ENCODE measurements at regions not wholly inside any gene's neighbourhood (a gene's known extent, or its start where the extent isn't known, plus 50 kb on each side); places are given as distances from the start of the nearest gene placed in this dataset.

DNA sequence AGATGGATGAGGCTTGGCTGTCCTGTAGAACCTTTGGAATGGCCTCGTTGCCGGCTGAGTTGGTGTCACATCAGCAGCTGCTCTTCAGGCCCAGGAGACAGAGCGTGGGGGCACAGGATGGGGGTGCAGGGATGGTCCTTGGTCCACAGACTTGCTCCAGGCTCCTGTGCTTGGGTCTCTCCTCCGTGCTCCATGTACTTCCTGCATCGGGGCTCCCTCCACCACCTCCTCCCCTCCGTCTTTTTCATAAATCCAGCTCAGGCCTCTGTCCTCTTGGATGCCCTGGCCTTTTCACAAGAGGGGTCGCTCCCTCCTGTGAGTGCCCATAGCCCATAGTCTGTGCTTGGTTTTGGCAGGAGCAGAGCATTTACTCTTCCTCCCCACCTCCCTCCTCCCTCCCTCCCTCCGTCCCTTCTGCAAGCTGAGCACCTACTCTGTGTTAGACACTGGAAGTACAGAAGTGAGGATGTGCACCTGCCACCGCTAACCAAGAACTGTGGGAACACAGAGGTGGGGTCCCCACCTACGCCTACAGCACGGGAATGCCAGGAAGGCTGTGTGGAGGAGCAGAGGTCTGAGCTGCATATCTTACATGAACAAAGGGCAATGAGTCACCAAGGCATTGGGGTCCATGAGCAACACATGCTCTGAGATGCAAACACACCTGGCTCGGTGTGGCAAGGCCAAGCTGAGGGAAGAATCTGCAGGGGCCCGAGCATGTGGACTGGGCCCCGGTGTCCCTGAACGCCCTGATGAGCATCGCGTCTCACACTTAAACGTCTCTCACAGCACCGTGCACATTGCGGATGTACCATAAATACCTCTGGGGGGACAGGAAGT, 458.7 kb upstream of the HS6ST1 start:
- TF ChIP-seq, protein P1, sequence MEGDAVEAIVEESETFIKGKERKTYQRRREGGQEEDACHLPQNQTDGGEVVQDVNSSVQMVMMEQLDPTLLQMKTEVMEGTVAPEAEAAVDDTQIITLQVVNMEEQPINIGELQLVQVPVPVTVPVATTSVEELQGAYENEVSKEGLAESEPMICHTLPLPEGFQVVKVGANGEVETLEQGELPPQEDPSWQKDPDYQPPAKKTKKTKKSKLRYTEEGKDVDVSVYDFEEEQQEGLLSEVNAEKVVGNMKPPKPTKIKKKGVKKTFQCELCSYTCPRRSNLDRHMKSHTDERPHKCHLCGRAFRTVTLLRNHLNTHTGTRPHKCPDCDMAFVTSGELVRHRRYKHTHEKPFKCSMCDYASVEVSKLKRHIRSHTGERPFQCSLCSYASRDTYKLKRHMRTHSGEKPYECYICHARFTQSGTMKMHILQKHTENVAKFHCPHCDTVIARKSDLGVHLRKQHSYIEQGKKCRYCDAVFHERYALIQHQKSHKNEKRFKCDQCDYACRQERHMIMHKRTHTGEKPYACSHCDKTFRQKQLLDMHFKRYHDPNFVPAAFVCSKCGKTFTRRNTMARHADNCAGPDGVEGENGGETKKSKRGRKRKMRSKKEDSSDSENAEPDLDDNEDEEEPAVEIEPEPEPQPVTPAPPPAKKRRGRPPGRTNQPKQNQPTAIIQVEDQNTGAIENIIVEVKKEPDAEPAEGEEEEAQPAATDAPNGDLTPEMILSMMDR (IDR thresholded peaks at IDR 0.05), result no peak
- no peak for TF ChIP-seq POLR2A (IDR thresholded peaks at IDR 0.05)

All from Peyer's patch (tissue), 4 donors.